Testis (tissue), 2 donors: ENCODE measurements at regions not wholly inside any gene's neighbourhood (a gene's known extent, or its start where the extent isn't known, plus 50 kb on each side); places are given as distances from the start of the nearest gene placed in this dataset.

Experiments used
- CTCF ChIP-seq, 3 experiments: fragments of 450-650 bp in 2 of 3; fragments of 200-600 bp in 1 of 3; sonication (generic) in 1 of 3; IDR thresholded peaks; one replicate each; pipeline ENCODE4 v1.5.1; 2016 to 2019; ENCODE audit warnings: antibody characterized with exemption in 3 of 3, mild to moderate bottlenecking in 2 of 3, moderate library complexity in 1 of 3
- POLR2A ChIP-seq: fragments of 450-650 bp; IDR thresholded peaks from one replicate; pipeline ENCODE4 v1.6.1; 2017; ENCODE audit warnings: antibody characterized with exemption, mild to moderate bottlenecking, moderate library complexity

GRCh38 chr14:34170882-34171281 is 220.0 kb upstream of the EGLN3 start:
- TF ChIP-seq CTCF (IDR thresholded peaks at IDR 0.05) (no peak), POLR2A (no peak)
